ENCODE measurements at regions not wholly inside any gene's neighbourhood (a gene's known extent, or its start where the extent isn't known, plus 50 kb on each side); places are given as distances from the start of the nearest gene placed in this dataset.

- TF ChIP-seq CTCF (IDR thresholded peaks at IDR 0.05 in 2 of 3, conservative IDR thresholded peaks at IDR 0.05 in 1 of 3; ENCODE audit: borderline replicate concordance in 1 of 3, insufficient read depth in 1 of 3, low read depth in 2 of 3, low read length in 2 of 3): no peak
- no peak for TF ChIP-seq TCF7L2 (IDR thresholded peaks at IDR 0.05; ENCODE audit: borderline replicate concordance, extremely low read depth, insufficient read depth, insufficient read length)
- TF ChIP-seq, protein P1, sequence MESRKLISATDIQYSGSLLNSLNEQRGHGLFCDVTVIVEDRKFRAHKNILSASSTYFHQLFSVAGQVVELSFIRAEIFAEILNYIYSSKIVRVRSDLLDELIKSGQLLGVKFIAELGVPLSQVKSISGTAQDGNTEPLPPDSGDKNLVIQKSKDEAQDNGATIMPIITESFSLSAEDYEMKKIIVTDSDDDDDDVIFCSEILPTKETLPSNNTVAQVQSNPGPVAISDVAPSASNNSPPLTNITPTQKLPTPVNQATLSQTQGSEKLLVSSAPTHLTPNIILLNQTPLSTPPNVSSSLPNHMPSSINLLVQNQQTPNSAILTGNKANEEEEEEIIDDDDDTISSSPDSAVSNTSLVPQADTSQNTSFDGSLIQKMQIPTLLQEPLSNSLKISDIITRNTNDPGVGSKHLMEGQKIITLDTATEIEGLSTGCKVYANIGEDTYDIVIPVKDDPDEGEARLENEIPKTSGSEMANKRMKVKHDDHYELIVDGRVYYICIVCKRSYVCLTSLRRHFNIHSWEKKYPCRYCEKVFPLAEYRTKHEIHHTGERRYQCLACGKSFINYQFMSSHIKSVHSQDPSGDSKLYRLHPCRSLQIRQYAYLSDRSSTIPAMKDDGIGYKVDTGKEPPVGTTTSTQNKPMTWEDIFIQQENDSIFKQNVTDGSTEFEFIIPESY (IDR thresholded peaks at IDR 0.05; ENCODE audit: extremely low read depth, insufficient replicate concordance, low read length): no peak
- TF ChIP-seq REST (IDR thresholded peaks at IDR 0.05; ENCODE audit: low read depth): no peak
- no peak for TF ChIP-seq EGR1 (IDR thresholded peaks at IDR 0.05; ENCODE audit: low read depth)
- no peak for TF ChIP-seq JUND (IDR thresholded peaks at IDR 0.05)
Measured at GRCh38 chr5:106633825-106634224, 1036.9 kb downstream of the EFNA5 start.

All from HCT116 (cell line).